Loucy (cell line): ENCODE measurements at regions not wholly inside any gene's neighbourhood (a gene's known extent, or its start where the extent isn't known, plus 50 kb on each side); places are given as distances from the start of the nearest gene placed in this dataset.

Experiments
- H2AFZ ChIP-seq: fragments of 200-600 bp; sonication (generic); 2 replicates; pipeline ENCODE4 v1.6.0; 2016; ENCODE audit warnings: antibody characterized with exemption, mild to moderate bottlenecking, low read length, moderate library complexity
- H3F3A ChIP-seq: fragments of 200-600 bp; 2 replicates; pipeline ENCODE4 v1.6.0; 2016; ENCODE audit warnings: antibody characterized with exemption, low read depth, mild to moderate bottlenecking
- H3K27me3 ChIP-seq: fragments of 200-600 bp; sonication (generic); 2 replicates; pipeline ENCODE4 v1.6.1; 2014; ENCODE audit warnings: low read length, mild to moderate bottlenecking; ENCODE audit not compliant: insufficient read depth, poor library complexity, severe bottlenecking
- H3K36me3 ChIP-seq: fragments of 200-600 bp; sonication (generic); 2 replicates; pipeline ENCODE4 v1.6.1; 2016; ENCODE audit warnings: low read length; ENCODE audit not compliant: insufficient read depth
- H3K4me1 ChIP-seq: fragments of 200-600 bp; sonication (generic); 2 replicates; pipeline ENCODE4 v1.5.1; 2014; ENCODE audit warnings: low read length, mild to moderate bottlenecking; ENCODE audit not compliant: insufficient read depth, poor library complexity, severe bottlenecking
- H3K4me2 ChIP-seq: fragments of 200-600 bp; sonication (generic); 2 replicates; pipeline ENCODE4 v1.6.0; 2014; ENCODE audit warnings: antibody characterized with exemption, low read length, low read depth, mild to moderate bottlenecking; ENCODE audit not compliant: poor library complexity, severe bottlenecking
- H3K4me3 ChIP-seq: fragments of 200-600 bp; sonication (generic); 2 replicates; pipeline ENCODE4 v1.5.1; 2014; ENCODE audit warnings: low read length, mild to moderate bottlenecking, mixed read lengths; ENCODE audit not compliant: poor library complexity, severe bottlenecking
- H3K79me2 ChIP-seq: fragments of 200-600 bp; sonication (generic); 2 replicates; pipeline ENCODE4 v1.6.1; 2014; ENCODE audit warnings: low read length; ENCODE audit not compliant: insufficient read depth
- H3K9ac ChIP-seq: fragments of 200-600 bp; sonication (generic); 2 replicates; pipeline ENCODE4 v1.6.0; 2014; ENCODE audit warnings: mild to moderate bottlenecking, low read depth, low read length, moderate library complexity; ENCODE audit not compliant: poor library complexity, severe bottlenecking
- H3K9me2 ChIP-seq: fragments of 200-600 bp; sonication (generic); replicated peaks from 2 replicates; pipeline ENCODE4 v1.6.1; 2016; ENCODE audit warnings: low read depth, low read length, mixed read lengths
- H3K9me3 ChIP-seq: fragments of 200-600 bp; sonication (generic); 2 replicates; pipeline ENCODE4 v1.6.1; 2014; ENCODE audit warnings: mild to moderate bottlenecking, antibody characterized with exemption, low read length, low read depth; ENCODE audit not compliant: insufficient read depth
- H4K20me1 ChIP-seq: fragments of 200-600 bp; sonication (generic); 2 replicates; pipeline ENCODE4 v1.6.0; 2014; ENCODE audit warnings: antibody characterized with exemption, low read length, mild to moderate bottlenecking; ENCODE audit not compliant: insufficient read depth, poor library complexity, severe bottlenecking
- CTCF ChIP-seq: fragments of 200-600 bp; sonication (generic); conservative IDR thresholded peaks from 2 replicates; pipeline ENCODE4 v1.5.1; 2014; ENCODE audit warnings: mild to moderate bottlenecking, antibody characterized with exemption, low read length
- EZH2phosphoT487 ChIP-seq: fragments of 200-600 bp; IDR thresholded peaks from 2 replicates; pipeline ENCODE4 v1.6.1; 2018; ENCODE audit warnings: antibody characterized with exemption, mild to moderate bottlenecking, moderate library complexity, borderline replicate concordance

GRCh38 chr5:16234598-16234997 lies 55.0 kb upstream of the MARCHF11 start:
- TF ChIP-seq CTCF (no peak), EZH2phosphoT487 (no peak)
- no peaks in the 10 kb centered on the region for H3K9me3 ChIP-seq

GRCh38 chr5:16233730-16234129 lies 54.1 kb upstream of the MARCHF11 start:
- H3K79me2 ChIP-seq: no peaks in the 10 kb centered on the region
- H3F3A ChIP-seq: no peaks in the 10 kb centered on the region
- no peak overlapping the region for H3K4me2 ChIP-seq
- no peaks in the 10 kb centered on the region for H3K9me2 ChIP-seq
- no peaks in the 10 kb centered on the region for H3K27me3 ChIP-seq
- no peaks in the 10 kb centered on the region for H3K36me3 ChIP-seq
- no peak overlapping the region for H3K4me3 ChIP-seq
- H2AFZ ChIP-seq: no peak overlapping the region
- no peaks in the 10 kb centered on the region for H4K20me1 ChIP-seq
- no peak for TF ChIP-seq EZH2phosphoT487
- H3K4me1 ChIP-seq: no peaks in the 10 kb centered on the region
- no peak overlapping the region for H3K9ac ChIP-seq
- no peaks in the 10 kb centered on the region for H3K9me3 ChIP-seq

More at GRCh38 chr5:16234598-16234997, 55.0 kb upstream of the MARCHF11 start:
- Histone ChIP-seq H2AFZ (no peak overlapping the region), H3K4me2 (no peak overlapping the region), H3K79me2 (no peaks in the 10 kb centered on the region), H4K20me1 (no peaks in the 10 kb centered on the region), H3K9me2 (no peaks in the 10 kb centered on the region), H3K27me3 (no peaks in the 10 kb centered on the region), H3F3A (no peaks in the 10 kb centered on the region), H3K36me3 (no peaks in the 10 kb centered on the region), H3K9ac (no peak overlapping the region), H3K4me3 (no peak overlapping the region), H3K4me1 (no peaks in the 10 kb centered on the region)

GRCh38 chr5:16229357-16229940 lies 49.9 kb upstream of the MARCHF11 start:
- H3K9me2 ChIP-seq: no peaks in the 10 kb centered on the region
- H3F3A ChIP-seq: no peaks in the 10 kb centered on the region
- no peak overlapping the region for H3K4me3 ChIP-seq
- H2AFZ ChIP-seq: no peak overlapping the region
- no peaks in the 10 kb centered on the region for H3K79me2 ChIP-seq
- no peaks in the 10 kb centered on the region for H3K4me1 ChIP-seq
- no peaks in the 10 kb centered on the region for H3K27me3 ChIP-seq
- H3K36me3 ChIP-seq: no peaks in the 10 kb centered on the region
- H3K9me3 ChIP-seq: no peaks in the 10 kb centered on the region
- TF ChIP-seq EZH2phosphoT487 (no peak), CTCF (no peak)
- H4K20me1 ChIP-seq: no peaks in the 10 kb centered on the region
- H3K4me2 ChIP-seq: no peak overlapping the region
- H3K9ac ChIP-seq: no peak overlapping the region
